CD4-positive, CD25-positive, alpha-beta regulatory T cell (primary cell): ENCODE measurements at regions not wholly inside any gene's neighbourhood (a gene's known extent, or its start where the extent isn't known, plus 50 kb on each side); places are given as distances from the start of the nearest gene placed in this dataset.

Experiments
- ATAC-seq, 2 donors: fragments of 150-1000 bp; cut with Tn5 transposase; one replicate each; pipeline ENCODE4 v1.10.0; 2021; ENCODE audit warnings: low read depth in 2 of 2, moderate number of reproducible peaks in 2 of 2, moderate library complexity in 1 of 2
- DNase-seq, 3 donors: peaks; one replicate each; pipeline versions ENCODE4 v3.0.0 to v3.0.0-alpha.2; 2012 to 2022; ENCODE audit warnings: mixed read lengths in 1 of 3
- H3K27ac ChIP-seq: one replicate; pipeline ENCODE4 v1.7.0; 2013; ENCODE audit warnings: mild to moderate bottlenecking, low read length; ENCODE audit not compliant: insufficient read depth, poor library complexity, severe bottlenecking
- H3K27me3 ChIP-seq: one replicate; pipeline ENCODE4 v1.7.0; 2013; ENCODE audit warnings: low read length; ENCODE audit not compliant: control insufficient read depth, insufficient read depth
- H3K36me3 ChIP-seq: one replicate; pipeline ENCODE4 v1.7.0; 2013; ENCODE audit warnings: mild to moderate bottlenecking, low read length, moderate library complexity; ENCODE audit not compliant: control insufficient read depth, insufficient read depth
- H3K4me1 ChIP-seq: 2 replicates; pipeline ENCODE4 v1.7.0; 2013; ENCODE audit warnings: mild to moderate bottlenecking, low read length; ENCODE audit not compliant: insufficient read depth, control insufficient read depth, poor library complexity, severe bottlenecking
- H3K4me3 ChIP-seq: one replicate; pipeline ENCODE4 v1.7.0; 2013; ENCODE audit warnings: low read depth, mild to moderate bottlenecking, low read length, moderate library complexity
- H3K9me3 ChIP-seq, 2 experiments: 1 replicate in 1 of 2; 2 replicates in 1 of 2; pipeline ENCODE4 v1.7.0; 2013; ENCODE audit warnings: low read length in 2 of 2, mild to moderate bottlenecking in 1 of 2, moderate library complexity in 1 of 2; ENCODE audit not compliant: control insufficient read depth in 2 of 2
- H3K27ac Mint-ChIP-seq, 3 donors: one replicate each; pipeline ENCODE4 v1.8.0; 2020 to 2022; ENCODE audit warnings: mild to moderate bottlenecking in 3 of 3, mixed read lengths in 3 of 3, moderate library complexity in 2 of 3
- H3K27me3 Mint-ChIP-seq: one replicate; pipeline ENCODE4 v1.8.0; 2022; ENCODE audit warnings: mild to moderate bottlenecking, mixed read lengths
- H3K36me3 Mint-ChIP-seq: one replicate; pipeline ENCODE4 v1.8.0; 2020; ENCODE audit warnings: mixed read lengths
- H3K4me1 Mint-ChIP-seq, 4 donors: one replicate each; pipeline ENCODE4 v1.8.0; 2020 to 2022; ENCODE audit warnings: mixed read lengths in 4 of 4, mild to moderate bottlenecking in 1 of 4
- H3K4me3 Mint-ChIP-seq, 4 donors: one replicate each; pipeline ENCODE4 v1.8.0; 2020 to 2022; ENCODE audit warnings: mild to moderate bottlenecking in 4 of 4, mixed read lengths in 4 of 4, moderate library complexity in 3 of 4
- H3K9me3 Mint-ChIP-seq, 7 donors: one replicate each; pipeline ENCODE4 v1.8.0; 2020 to 2022; ENCODE audit warnings: mixed read lengths in 7 of 7, mild to moderate bottlenecking in 3 of 7, moderate library complexity in 2 of 7

GRCh38 chr3:65230261-65231139 is 542.7 kb upstream of the ADAMTS9 start:
- Mint-ChIP-seq H3K27me3 (no peaks in the 10 kb centered on the region), H3K4me1 (no peaks in the 10 kb centered on the region), H3K27ac (no peak overlapping the region), H3K36me3 (no peaks in the 10 kb centered on the region), H3K4me3 (no peak overlapping the region), H3K9me3 (peaks cover 0 to 7% (median 2%) of the 10 kb centered on the region in 7 donors)
- Histone ChIP-seq H3K4me1 (no peaks in the 10 kb centered on the region), H3K36me3 (no peaks in the 10 kb centered on the region), H3K27ac (no peak overlapping the region), H3K9me3 (no peaks in the 10 kb centered on the region), H3K4me3 (no peak overlapping the region), H3K27me3 (no peaks in the 10 kb centered on the region)
- ATAC-seq (no peak), DNase-seq (no peak)

GRCh38 chr3:65226287-65226686 is 538.5 kb upstream of the ADAMTS9 start:
- H3K36me3 ChIP-seq: no peaks in the 10 kb centered on the region
- no peak overlapping the region for H3K4me3 Mint-ChIP-seq
- H3K4me1 ChIP-seq: no peaks in the 10 kb centered on the region
- no peaks in the 10 kb centered on the region for H3K27me3 ChIP-seq
- H3K27me3 Mint-ChIP-seq: no peaks in the 10 kb centered on the region
- no peaks in the 10 kb centered on the region for H3K36me3 Mint-ChIP-seq
- no peak overlapping the region for H3K4me3 ChIP-seq
- no peaks in the 10 kb centered on the region for H3K4me1 Mint-ChIP-seq
- ATAC-seq (no peak), DNase-seq (no peak)
- no peaks in the 10 kb centered on the region for H3K9me3 ChIP-seq
- H3K27ac Mint-ChIP-seq: no peak overlapping the region
- peaks cover 0 to 10% (median 6%) of the 10 kb centered on the region in 7 donors for H3K9me3 Mint-ChIP-seq
- no peak overlapping the region for H3K27ac ChIP-seq

- Mint-ChIP-seq H3K27ac (no peak overlapping the region), H3K4me1 (no peaks in the 10 kb centered on the region), H3K4me3 (no peak overlapping the region), H3K27me3 (no peaks in the 10 kb centered on the region), H3K36me3 (no peaks in the 10 kb centered on the region), H3K9me3 (peaks cover 1 to 14% (median 5%) of the 10 kb centered on the region in 7 donors)
- H3K4me3 ChIP-seq: no peak overlapping the region
- DNase-seq: no peak
- H3K4me1 ChIP-seq: no peaks in the 10 kb centered on the region
- H3K36me3 ChIP-seq: no peaks in the 10 kb centered on the region
- no peaks in the 10 kb centered on the region for H3K27me3 ChIP-seq
- ATAC-seq: no peak
- H3K9me3 ChIP-seq: peaks cover 0 to 5% of the 10 kb centered on the region in 2 experiments
- no peak overlapping the region for H3K27ac ChIP-seq
These were observed 522.4 kb upstream of the ADAMTS9 start for GRCh38 chr3:65210026-65210814.

GRCh38 chr3:65202395-65202794 is 514.6 kb upstream of the ADAMTS9 start:
- H3K36me3 Mint-ChIP-seq: no peaks in the 10 kb centered on the region
- H3K4me1 Mint-ChIP-seq: no peaks in the 10 kb centered on the region
- Histone ChIP-seq H3K9me3 (no peaks in the 10 kb centered on the region), H3K4me1 (no peaks in the 10 kb centered on the region), H3K27ac (no peak overlapping the region), H3K4me3 (no peak overlapping the region), H3K27me3 (no peaks in the 10 kb centered on the region), H3K36me3 (no peaks in the 10 kb centered on the region)
- DNase-seq (no peak), ATAC-seq (no peak)
- peaks cover 4 to 19% (median 5%) of the 10 kb centered on the region in 7 donors for H3K9me3 Mint-ChIP-seq
- H3K27ac Mint-ChIP-seq: no peak overlapping the region
- no peaks in the 10 kb centered on the region for H3K27me3 Mint-ChIP-seq
- H3K4me3 Mint-ChIP-seq: no peak overlapping the region

- no peak for ATAC-seq
- Mint-ChIP-seq H3K4me3 (no peak overlapping the region), H3K27me3 (no peaks in the 10 kb centered on the region), H3K9me3 (peaks cover 4 to 19% (median 5%) of the 10 kb centered on the region in 7 donors), H3K4me1 (no peaks in the 10 kb centered on the region), H3K27ac (no peak overlapping the region), H3K36me3 (no peaks in the 10 kb centered on the region)
- Histone ChIP-seq H3K27me3 (no peaks in the 10 kb centered on the region), H3K4me1 (no peaks in the 10 kb centered on the region), H3K4me3 (no peak overlapping the region), H3K27ac (no peak overlapping the region), H3K9me3 (no peaks in the 10 kb centered on the region), H3K36me3 (no peaks in the 10 kb centered on the region)
- DNase-seq: no peak
These were observed 514.1 kb upstream of the ADAMTS9 start for GRCh38 chr3:65201926-65202325.

- no peak overlapping the region for H3K27ac ChIP-seq
- no peaks in the 10 kb centered on the region for H3K9me3 ChIP-seq
- H3K4me3 ChIP-seq: no peak overlapping the region
- no peaks in the 10 kb centered on the region for H3K4me1 ChIP-seq
- Mint-ChIP-seq H3K27me3 (no peaks in the 10 kb centered on the region), H3K27ac (no peak overlapping the region), H3K36me3 (no peaks in the 10 kb centered on the region), H3K4me1 (no peaks in the 10 kb centered on the region), H3K9me3 (peaks cover 2 to 14% (median 4%) of the 10 kb centered on the region in 7 donors), H3K4me3 (no peak overlapping the region)
- ATAC-seq (no peak), DNase-seq (no peak)
- H3K36me3 ChIP-seq: no peaks in the 10 kb centered on the region
- no peaks in the 10 kb centered on the region for H3K27me3 ChIP-seq
These were observed 512.6 kb upstream of the ADAMTS9 start for GRCh38 chr3:65200310-65200970.

GRCh38 chr3:65196663-65197062 is 508.9 kb upstream of the ADAMTS9 start:
- Histone ChIP-seq H3K4me3 (no peak overlapping the region), H3K27ac (no peak overlapping the region), H3K27me3 (no peaks in the 10 kb centered on the region), H3K4me1 (no peaks in the 10 kb centered on the region), H3K36me3 (no peaks in the 10 kb centered on the region), H3K9me3 (no peaks in the 10 kb centered on the region)
- no peaks in the 10 kb centered on the region for H3K36me3 Mint-ChIP-seq
- ATAC-seq: no peak
- no peak overlapping the region for H3K27ac Mint-ChIP-seq
- H3K9me3 Mint-ChIP-seq: peaks cover 2 to 15% (median 4%) of the 10 kb centered on the region in 7 donors
- no peak overlapping the region for H3K4me3 Mint-ChIP-seq
- no peaks in the 10 kb centered on the region for H3K4me1 Mint-ChIP-seq
- no peaks in the 10 kb centered on the region for H3K27me3 Mint-ChIP-seq
- no peak for DNase-seq
